ENCODE measurements at regions not wholly inside any gene's neighbourhood (a gene's known extent, or its start where the extent isn't known, plus 50 kb on each side); places are given as distances from the start of the nearest gene placed in this dataset.
"Not testable (repeated sequence)": the region's sequence is repeated elsewhere in the genome, so short reads cannot be mapped to it uniquely, and the experiment has no call there.

- no peak for ATAC-seq
- Mint-ChIP-seq H3K9me3 (no peaks in the 10 kb centered on the region), H3K27ac (no peak overlapping the region), H3K36me3 (ENCODE audit: low read depth) (no peaks in the 10 kb centered on the region), H3K27me3 (peaks cover 6% of the 10 kb centered on the region), H3K4me1 (no peaks in the 10 kb centered on the region), H3K4me3 (no peak overlapping the region)
- no peak for DNase-seq
Measured at GRCh38 chr1:103469801-103470200, 55.7 kb upstream of the RNPC3 start.

GRCh38 chr1:103467100-103467499, 58.4 kb upstream of the RNPC3 start:
- H3K27me3 Mint-ChIP-seq: peaks cover 11% of the 10 kb centered on the region
- DNase-seq: no peak
- no peak overlapping the region for H3K4me3 Mint-ChIP-seq
- no peaks in the 10 kb centered on the region for H3K4me1 Mint-ChIP-seq
- no peaks in the 10 kb centered on the region for H3K9me3 Mint-ChIP-seq
- no peak overlapping the region for H3K27ac Mint-ChIP-seq
- H3K36me3 Mint-ChIP-seq (ENCODE audit: low read depth): no peaks in the 10 kb centered on the region
- no peak for ATAC-seq

GRCh38 chr1:103461161-103462105, 64.1 kb upstream of the RNPC3 start:
- ATAC-seq: no peak
- no peaks in the 10 kb centered on the region for H3K4me1 Mint-ChIP-seq
- H3K27ac Mint-ChIP-seq: no peak overlapping the region
- no peaks in the 10 kb centered on the region for H3K36me3 Mint-ChIP-seq (ENCODE audit: low read depth)
- DNase-seq: no peak
- H3K27me3 Mint-ChIP-seq: peaks cover 9% of the 10 kb centered on the region
- no peaks in the 10 kb centered on the region for H3K9me3 Mint-ChIP-seq
- H3K4me3 Mint-ChIP-seq: no peak overlapping the region

- peaks cover 6% of the 10 kb centered on the region for H3K27me3 Mint-ChIP-seq
- H3K4me3 Mint-ChIP-seq: no peak overlapping the region
- DNase-seq (no peak), ATAC-seq (no peak)
- no peaks in the 10 kb centered on the region for H3K4me1 Mint-ChIP-seq
- H3K9me3 Mint-ChIP-seq: no peaks in the 10 kb centered on the region
- H3K27ac Mint-ChIP-seq: no peak overlapping the region
- no peaks in the 10 kb centered on the region for H3K36me3 Mint-ChIP-seq (ENCODE audit: low read depth)
Measured at GRCh38 chr1:103460511-103460910, 65.0 kb upstream of the RNPC3 start.

- H3K27ac Mint-ChIP-seq: no peak overlapping the region
- no peaks in the 10 kb centered on the region for H3K36me3 Mint-ChIP-seq (ENCODE audit: low read depth)
- H3K9me3 Mint-ChIP-seq: no peaks in the 10 kb centered on the region
- ATAC-seq: no peak
- no peak for DNase-seq
- H3K4me3 Mint-ChIP-seq: no peak overlapping the region
- no peaks in the 10 kb centered on the region for H3K4me1 Mint-ChIP-seq
- peaks cover 3% of the 10 kb centered on the region for H3K27me3 Mint-ChIP-seq
Measured at GRCh38 chr1:103459346-103459745, 66.2 kb upstream of the RNPC3 start.

GRCh38 chr1:103457886-103458455, 67.5 kb upstream of the RNPC3 start:
- H3K27me3 Mint-ChIP-seq: peaks cover 2% of the 10 kb centered on the region

GRCh38 chr1:103448560-103448959, 76.9 kb upstream of the RNPC3 start:
- no peak for ATAC-seq
- no peak for DNase-seq
- no peak overlapping the region for H3K4me3 Mint-ChIP-seq
- H3K9me3 Mint-ChIP-seq: no peaks in the 10 kb centered on the region
- H3K27ac Mint-ChIP-seq: no peak overlapping the region
- no peaks in the 10 kb centered on the region for H3K36me3 Mint-ChIP-seq (ENCODE audit: low read depth)
- no peaks in the 10 kb centered on the region for H3K27me3 Mint-ChIP-seq
- no peaks in the 10 kb centered on the region for H3K4me1 Mint-ChIP-seq

More at GRCh38 chr1:103457886-103458455, 67.5 kb upstream of the RNPC3 start:
- Mint-ChIP-seq H3K4me3 (no peak overlapping the region), H3K36me3 (ENCODE audit: low read depth) (no peaks in the 10 kb centered on the region), H3K27ac (no peak overlapping the region), H3K9me3 (no peaks in the 10 kb centered on the region), H3K4me1 (no peaks in the 10 kb centered on the region)
- ATAC-seq: no peak
- DNase-seq: no peak

- Mint-ChIP-seq H3K36me3 (ENCODE audit: low read depth) (no peaks in the 10 kb centered on the region), H3K4me3 (no peak overlapping the region), H3K27ac (no peak overlapping the region), H3K4me1 (no peaks in the 10 kb centered on the region), H3K27me3 (no peaks in the 10 kb centered on the region), H3K9me3 (no peaks in the 10 kb centered on the region)
- no peak for DNase-seq
- no peak for ATAC-seq
Measured at GRCh38 chr1:103447471-103447870, 78.0 kb upstream of the RNPC3 start.

GRCh38 chr1:103441342-103441741, 84.2 kb upstream of the RNPC3 start:
- Mint-ChIP-seq H3K27me3 (no peaks in the 10 kb centered on the region), H3K27ac (no peak overlapping the region)
- no peak for ATAC-seq

GRCh38 chr1:103436568-103437100, 88.9 kb upstream of the RNPC3 start:
- H3K27me3 Mint-ChIP-seq; H3K27ac Mint-ChIP-seq; ATAC-seq; H3K9me3 Mint-ChIP-seq; H3K4me1 Mint-ChIP-seq; H3K36me3 Mint-ChIP-seq (ENCODE audit: low read depth); DNase-seq; H3K4me3 Mint-ChIP-seq: not testable (repeated sequence)

More at GRCh38 chr1:103441342-103441741, 84.2 kb upstream of the RNPC3 start:
- Mint-ChIP-seq H3K36me3 (ENCODE audit: low read depth) (no peaks in the 10 kb centered on the region), H3K4me3 (no peak overlapping the region), H3K9me3 (no peaks in the 10 kb centered on the region), H3K4me1 (no peaks in the 10 kb centered on the region)
- no peak for DNase-seq

GRCh38 chr1:103435443-103435842, 90.1 kb upstream of the RNPC3 start:
- ATAC-seq (no peak), DNase-seq (no peak)
- no peak overlapping the region for H3K27ac Mint-ChIP-seq
- H3K4me1 Mint-ChIP-seq: no peaks in the 10 kb centered on the region
- H3K9me3 Mint-ChIP-seq: no peaks in the 10 kb centered on the region
- H3K4me3 Mint-ChIP-seq: no peak overlapping the region
- no peaks in the 10 kb centered on the region for H3K36me3 Mint-ChIP-seq (ENCODE audit: low read depth)
- no peaks in the 10 kb centered on the region for H3K27me3 Mint-ChIP-seq

GRCh38 chr1:103424650-103425049, 100.8 kb upstream of the RNPC3 start:
- ATAC-seq (no peak), DNase-seq (no peak)
- Mint-ChIP-seq H3K4me3 (no peak overlapping the region), H3K9me3 (peaks cover 10% of the 10 kb centered on the region), H3K27ac (no peak overlapping the region), H3K36me3 (ENCODE audit: low read depth) (no peaks in the 10 kb centered on the region), H3K4me1 (no peaks in the 10 kb centered on the region), H3K27me3 (no peaks in the 10 kb centered on the region)

- ATAC-seq (no peak), DNase-seq (no peak)
- no peak overlapping the region for H3K4me3 Mint-ChIP-seq
- no peaks in the 10 kb centered on the region for H3K36me3 Mint-ChIP-seq (ENCODE audit: low read depth)
- no peaks in the 10 kb centered on the region for H3K4me1 Mint-ChIP-seq
- H3K27me3 Mint-ChIP-seq: no peaks in the 10 kb centered on the region
- no peak overlapping the region for H3K27ac Mint-ChIP-seq
- H3K9me3 Mint-ChIP-seq: peaks cover 1% of the 10 kb centered on the region
Measured at GRCh38 chr1:103416681-103417286, 108.7 kb upstream of the RNPC3 start.

- DNase-seq (no peak), ATAC-seq (no peak)
- Mint-ChIP-seq H3K4me1 (no peaks in the 10 kb centered on the region), H3K9me3 (peaks cover 23% of the 10 kb centered on the region), H3K4me3 (no peak overlapping the region), H3K36me3 (ENCODE audit: low read depth) (no peaks in the 10 kb centered on the region), H3K27ac (no peak overlapping the region), H3K27me3 (no peaks in the 10 kb centered on the region)
Measured at GRCh38 chr1:103387898-103388297, 137.6 kb upstream of the RNPC3 start.

GRCh38 chr1:103373991-103374390, 151.5 kb upstream of the RNPC3 start:
- Mint-ChIP-seq H3K36me3 (ENCODE audit: low read depth) (no peaks in the 10 kb centered on the region), H3K9me3 (peaks cover 5% of the 10 kb centered on the region), H3K4me1 (no peaks in the 10 kb centered on the region), H3K4me3 (no peak overlapping the region), H3K27me3 (no peaks in the 10 kb centered on the region), H3K27ac (no peak overlapping the region)
- DNase-seq: no peak
- no peak for ATAC-seq
